DOHH2 (cell line): ENCODE measurements at regions not wholly inside any gene's neighbourhood (a gene's known extent, or its start where the extent isn't known, plus 50 kb on each side); places are given as distances from the start of the nearest gene placed in this dataset.

ENCODE experiments used
- H3F3A ChIP-seq: fragments of 200-600 bp; sonication (generic), shearing (Covaris generic); 2 replicates; pipeline ENCODE4 v1.6.0; 2016; ENCODE audit warnings: antibody characterized with exemption, mild to moderate bottlenecking; ENCODE audit not compliant: control insufficient read depth, insufficient read depth
- H3K27ac ChIP-seq: fragments of 200-600 bp; sonication (generic); 2 replicates; pipeline ENCODE4 v1.5.1; 2014; ENCODE audit warnings: low read depth, mild to moderate bottlenecking, low read length, moderate library complexity
- H3K27me3 ChIP-seq: fragments of 200-600 bp; sonication (generic); 2 replicates; pipeline ENCODE4 v1.6.1; 2014; ENCODE audit warnings: mild to moderate bottlenecking, low read length, mixed read lengths; ENCODE audit not compliant: control insufficient read depth
- H3K36me3 ChIP-seq: fragments of 200-600 bp; sonication (generic); 2 replicates; pipeline ENCODE4 v1.6.1; 2014; ENCODE audit warnings: mild to moderate bottlenecking, low read length, moderate library complexity, mixed read lengths; ENCODE audit not compliant: control insufficient read depth
- H3K4me1 ChIP-seq: fragments of 200-600 bp; sonication (generic); 2 replicates; pipeline ENCODE4 v1.6.1; 2014; ENCODE audit warnings: mild to moderate bottlenecking, low read length, mixed read lengths; ENCODE audit not compliant: control insufficient read depth
- H3K4me2 ChIP-seq: fragments of 200-600 bp; sonication (generic); 2 replicates; pipeline ENCODE4 v1.6.0; 2014; ENCODE audit warnings: mild to moderate bottlenecking, low read length, moderate library complexity
- H3K4me3 ChIP-seq: fragments of 200-600 bp; sonication (generic); 2 replicates; pipeline ENCODE4 v1.5.1; 2014; ENCODE audit warnings: mild to moderate bottlenecking, low read length, mixed read lengths
- H3K79me2 ChIP-seq: fragments of 200-600 bp; sonication (generic); 2 replicates; pipeline ENCODE4 v1.6.1; 2014; ENCODE audit warnings: mild to moderate bottlenecking, low read length, mixed read lengths; ENCODE audit not compliant: control insufficient read depth
- H3K9me2 ChIP-seq: fragments of 200-600 bp; sonication (generic); replicated peaks from 2 replicates; pipeline ENCODE4 v1.6.1; 2014; ENCODE audit warnings: mild to moderate bottlenecking, low read length, mixed read lengths; ENCODE audit not compliant: control insufficient read depth
- H3K9me3 ChIP-seq: fragments of 200-600 bp; sonication (generic); 2 replicates; pipeline ENCODE4 v1.6.1; 2014; ENCODE audit warnings: antibody characterized with exemption, low read length, mixed read lengths; ENCODE audit not compliant: control insufficient read depth, insufficient read depth
- H4K20me1 ChIP-seq: fragments of 200-600 bp; sonication (generic); 2 replicates; pipeline ENCODE4 v1.6.0; 2014; ENCODE audit warnings: low read depth, mild to moderate bottlenecking, antibody characterized with exemption, low read length, moderate library complexity; ENCODE audit not compliant: control insufficient read depth, insufficient read depth
- CTCF ChIP-seq: fragments of 200-600 bp; sonication (generic); IDR thresholded peaks from one replicate; pipeline ENCODE4 v1.5.1; 2014; ENCODE audit warnings: antibody characterized with exemption, mild to moderate bottlenecking, low read depth, low read length; ENCODE audit not compliant: poor library complexity, severe bottlenecking
- EZH2phosphoT487 ChIP-seq: fragments of 200-600 bp; sonication (generic); IDR thresholded peaks from 2 replicates; pipeline ENCODE4 v1.6.1; 2017; ENCODE audit warnings: borderline replicate concordance, mild to moderate bottlenecking, antibody characterized with exemption, low read length, moderate library complexity, mixed read lengths

GRCh38 chr12:115636546-115636945 lies 640.9 kb downstream of the MED13L start:
- TF ChIP-seq CTCF, result no peak
- TF ChIP-seq EZH2phosphoT487, result no peak
- no peaks in the 10 kb centered on the region for H3K79me2 ChIP-seq
- no peaks in the 10 kb centered on the region for H4K20me1 ChIP-seq
- no peaks in the 10 kb centered on the region for H3F3A ChIP-seq
- no peaks in the 10 kb centered on the region for H3K36me3 ChIP-seq
- no peaks in the 10 kb centered on the region for H3K4me1 ChIP-seq
- H3K4me3 ChIP-seq, result no peak overlapping the region
- no peaks in the 10 kb centered on the region for H3K9me3 ChIP-seq
- H3K9me2 ChIP-seq, result no peaks in the 10 kb centered on the region
- H3K27ac ChIP-seq, result no peak overlapping the region
- H3K27me3 ChIP-seq, result 0 out of 2 replicates have a peak, but pooled peaks cover 3% of the 10 kb centered on the region
- no peak overlapping the region for H3K4me2 ChIP-seq

- TF ChIP-seq CTCF (no peak), EZH2phosphoT487 (no peak)
- H3K79me2 ChIP-seq, result no peaks in the 10 kb centered on the region
- no peak overlapping the region for H3K4me3 ChIP-seq
- no peaks in the 10 kb centered on the region for H3K9me2 ChIP-seq
- H4K20me1 ChIP-seq, result no peaks in the 10 kb centered on the region
- no peak overlapping the region for H3K27ac ChIP-seq
- H3K27me3 ChIP-seq, result no peaks in the 10 kb centered on the region
- H3K9me3 ChIP-seq, result no peaks in the 10 kb centered on the region
- H3K4me1 ChIP-seq, result no peaks in the 10 kb centered on the region
- H3K4me2 ChIP-seq, result no peak overlapping the region
- no peaks in the 10 kb centered on the region for H3F3A ChIP-seq
- H3K36me3 ChIP-seq, result no peaks in the 10 kb centered on the region
Observed at GRCh38 chr12:115632308-115632707, 645.2 kb downstream of the MED13L start.

- Histone ChIP-seq H3K4me2 (no peak overlapping the region), H3F3A (no peaks in the 10 kb centered on the region), H4K20me1 (no peaks in the 10 kb centered on the region), H3K27ac (no peak overlapping the region), H3K79me2 (no peaks in the 10 kb centered on the region), H3K9me3 (no peaks in the 10 kb centered on the region), H3K4me3 (no peak overlapping the region), H3K27me3 (no peaks in the 10 kb centered on the region), H3K4me1 (no peaks in the 10 kb centered on the region), H3K9me2 (no peaks in the 10 kb centered on the region), H3K36me3 (no peaks in the 10 kb centered on the region)
- TF ChIP-seq CTCF (no peak), EZH2phosphoT487 (no peak)
Observed at GRCh38 chr12:115630136-115630535, 647.4 kb downstream of the MED13L start.

- Histone ChIP-seq H3K4me1 (no peaks in the 10 kb centered on the region), H3K79me2 (no peaks in the 10 kb centered on the region), H3K4me3 (no peak overlapping the region), H3K36me3 (no peaks in the 10 kb centered on the region), H3K27ac (no peak overlapping the region), H3K4me2 (no peak overlapping the region), H3K9me2 (no peaks in the 10 kb centered on the region), H3F3A (no peaks in the 10 kb centered on the region), H3K9me3 (no peaks in the 10 kb centered on the region), H3K27me3 (no peaks in the 10 kb centered on the region), H4K20me1 (no peaks in the 10 kb centered on the region)
- TF ChIP-seq CTCF (no peak), EZH2phosphoT487 (no peak)
Observed at GRCh38 chr12:115626210-115626609, 651.3 kb downstream of the MED13L start.
